DND-41 (cell line): ENCODE measurements at regions not wholly inside any gene's neighbourhood (a gene's known extent, or its start where the extent isn't known, plus 50 kb on each side); places are given as distances from the start of the nearest gene placed in this dataset.

Experiments
- ATAC-seq: fragments of 200-7000 bp; cut with Tn5 transposase; 3 replicates; pipeline ENCODE4 v1.9.1; 2021; ENCODE audit warnings: low read depth; ENCODE audit not compliant: insufficient read depth
- DNase-seq: peaks from one replicate; pipeline ENCODE4 v3.0.0-alpha.2; 2020
- H2AFZ ChIP-seq: 2 replicates; pipeline ENCODE4 v1.6.0; 2012; ENCODE audit warnings: low read depth, low read length
- H3K27ac ChIP-seq: 2 replicates; pipeline ENCODE4 v1.5.1; 2012; ENCODE audit warnings: low read length, inconsistent platforms
- H3K27me3 ChIP-seq: fragments of 200-600 bp; sonication (generic); 2 replicates; pipeline ENCODE4 v1.6.0; 2012; ENCODE audit warnings: low read length, mild to moderate bottlenecking, inconsistent platforms; ENCODE audit not compliant: insufficient read depth, poor library complexity
- H3K36me3 ChIP-seq: 2 replicates; pipeline ENCODE4 v1.5.1; 2012; ENCODE audit warnings: low read length, inconsistent platforms; ENCODE audit not compliant: insufficient read depth
- H3K4me1 ChIP-seq: 2 replicates; pipeline ENCODE4 v1.5.1; 2012; ENCODE audit warnings: mild to moderate bottlenecking, low read length; ENCODE audit not compliant: insufficient read depth
- H3K4me2 ChIP-seq: 2 replicates; pipeline ENCODE4 v1.6.0; 2012; ENCODE audit warnings: mild to moderate bottlenecking, moderate library complexity, low read length, inconsistent platforms; ENCODE audit not compliant: insufficient read depth
- H3K4me3 ChIP-seq, 2 experiments: fragments of 200-600 bp in 1 of 2; shearing (Covaris generic) in 1 of 2; 2 replicates each; pipeline ENCODE4 v1.5.1; 2012 to 2016; ENCODE audit warnings: inconsistent platforms in 2 of 2, low read length in 2 of 2, mild to moderate bottlenecking in 2 of 2, low read depth in 1 of 2, moderate library complexity in 1 of 2
- H3K79me2 ChIP-seq: 2 replicates; pipeline ENCODE4 v1.6.0; 2012; ENCODE audit warnings: low read length, inconsistent platforms; ENCODE audit not compliant: insufficient read depth
- H3K9ac ChIP-seq: 2 replicates; pipeline ENCODE4 v1.6.0; 2012; ENCODE audit warnings: low read depth, mild to moderate bottlenecking, inconsistent platforms, low read length, moderate library complexity
- H3K9me3 ChIP-seq: 2 replicates; pipeline ENCODE4 v1.5.1; 2012; ENCODE audit warnings: low read length, moderate library complexity, mild to moderate bottlenecking, inconsistent platforms; ENCODE audit not compliant: insufficient read depth, severe bottlenecking
- H4K20me1 ChIP-seq: 2 replicates; pipeline ENCODE4 v1.6.0; 2012; ENCODE audit warnings: low read length; ENCODE audit not compliant: insufficient read depth
- EZH2 ChIP-seq: IDR thresholded peaks from 3 replicates; pipeline ENCODE4 v1.6.1; 2012; ENCODE audit warnings: borderline replicate concordance, low read depth, mild to moderate bottlenecking, moderate library complexity, low read length, inconsistent platforms; ENCODE audit not compliant: severe bottlenecking
- TF ChIP-seq, protein P1 (sequence below): IDR thresholded peaks from 2 replicates; pipeline ENCODE4 v1.5.1; 2012; ENCODE audit warnings: borderline replicate concordance, low read length, moderate library complexity, mild to moderate bottlenecking; ENCODE audit not compliant: poor library complexity, severe bottlenecking; ENCODE audit errors: extremely low read depth

- ATAC-seq, result no peak
- H3K4me3 ChIP-seq, result no peak overlapping the region
Observed at GRCh38 chr4:117420948-117421347, 335.6 kb upstream of the TRAM1L1 start.

GRCh38 chr4:117421706-117422105, 336.3 kb upstream of the TRAM1L1 start:
- no peaks in the 10 kb centered on the region for H4K20me1 ChIP-seq
- no peak overlapping the region for H3K27ac ChIP-seq
- H3K9me3 ChIP-seq, result no peaks in the 10 kb centered on the region
- H3K36me3 ChIP-seq, result no peaks in the 10 kb centered on the region
- DNase-seq (no peak), ATAC-seq (0 out of 3 replicates have a peak, but pooled peaks have one; percentile 24)
- TF ChIP-seq, protein P1, sequence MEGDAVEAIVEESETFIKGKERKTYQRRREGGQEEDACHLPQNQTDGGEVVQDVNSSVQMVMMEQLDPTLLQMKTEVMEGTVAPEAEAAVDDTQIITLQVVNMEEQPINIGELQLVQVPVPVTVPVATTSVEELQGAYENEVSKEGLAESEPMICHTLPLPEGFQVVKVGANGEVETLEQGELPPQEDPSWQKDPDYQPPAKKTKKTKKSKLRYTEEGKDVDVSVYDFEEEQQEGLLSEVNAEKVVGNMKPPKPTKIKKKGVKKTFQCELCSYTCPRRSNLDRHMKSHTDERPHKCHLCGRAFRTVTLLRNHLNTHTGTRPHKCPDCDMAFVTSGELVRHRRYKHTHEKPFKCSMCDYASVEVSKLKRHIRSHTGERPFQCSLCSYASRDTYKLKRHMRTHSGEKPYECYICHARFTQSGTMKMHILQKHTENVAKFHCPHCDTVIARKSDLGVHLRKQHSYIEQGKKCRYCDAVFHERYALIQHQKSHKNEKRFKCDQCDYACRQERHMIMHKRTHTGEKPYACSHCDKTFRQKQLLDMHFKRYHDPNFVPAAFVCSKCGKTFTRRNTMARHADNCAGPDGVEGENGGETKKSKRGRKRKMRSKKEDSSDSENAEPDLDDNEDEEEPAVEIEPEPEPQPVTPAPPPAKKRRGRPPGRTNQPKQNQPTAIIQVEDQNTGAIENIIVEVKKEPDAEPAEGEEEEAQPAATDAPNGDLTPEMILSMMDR, result no peak
- no peak for TF ChIP-seq EZH2
- no peak overlapping the region for H2AFZ ChIP-seq
- H3K4me1 ChIP-seq, result no peaks in the 10 kb centered on the region
- H3K27me3 ChIP-seq, result no peaks in the 10 kb centered on the region
- H3K4me2 ChIP-seq, result no peak overlapping the region
- no peak overlapping the region for H3K4me3 ChIP-seq
- no peaks in the 10 kb centered on the region for H3K79me2 ChIP-seq
- no peak overlapping the region for H3K9ac ChIP-seq

More at GRCh38 chr4:117420948-117421347, 335.6 kb upstream of the TRAM1L1 start:
- Histone ChIP-seq H4K20me1 (no peaks in the 10 kb centered on the region), H3K27ac (no peak overlapping the region), H3K27me3 (no peaks in the 10 kb centered on the region), H3K9me3 (no peaks in the 10 kb centered on the region), H3K4me1 (no peaks in the 10 kb centered on the region), H3K79me2 (no peaks in the 10 kb centered on the region), H3K4me2 (no peak overlapping the region), H3K9ac (no peak overlapping the region), H2AFZ (no peak overlapping the region), H3K36me3 (no peaks in the 10 kb centered on the region)
- no peak for DNase-seq
- TF ChIP-seq, protein P1, result no peak
- TF ChIP-seq EZH2, result no peak

DNA sequence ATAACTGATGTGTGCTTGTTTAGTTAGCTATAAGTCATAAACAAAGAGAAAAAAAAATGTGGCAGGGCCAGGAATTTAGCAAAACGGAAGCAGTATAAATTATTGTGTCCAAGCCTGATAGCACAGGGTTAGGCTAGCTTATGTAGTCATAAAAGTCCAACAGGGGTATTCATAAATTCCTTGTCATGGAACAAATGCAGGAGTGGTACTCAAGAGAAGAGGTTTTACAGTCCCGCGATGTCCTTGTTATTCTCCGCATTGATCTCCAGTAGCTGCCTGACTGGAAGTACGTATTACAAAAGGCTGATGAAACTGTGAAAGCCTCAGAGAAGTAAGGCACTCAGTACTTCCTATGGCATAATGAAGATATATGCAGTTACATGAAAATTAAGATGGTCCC, 336.9 kb upstream of the TRAM1L1 start:
- H3K36me3 ChIP-seq, result no peaks in the 10 kb centered on the region
- H3K27me3 ChIP-seq, result no peaks in the 10 kb centered on the region
- no peaks in the 10 kb centered on the region for H3K4me1 ChIP-seq
- no peaks in the 10 kb centered on the region for H4K20me1 ChIP-seq
- no peak overlapping the region for H3K27ac ChIP-seq
- no peak overlapping the region for H3K4me3 ChIP-seq
- peak overlapping the region; percentile 11; the same call in 1 of the 2 replicates for H2AFZ ChIP-seq
- DNase-seq (no peak), ATAC-seq (no peak)
- no peaks in the 10 kb centered on the region for H3K79me2 ChIP-seq
- no peak overlapping the region for H3K9ac ChIP-seq
- TF ChIP-seq, protein P1, result no peak
- no peak for TF ChIP-seq EZH2
- no peaks in the 10 kb centered on the region for H3K9me3 ChIP-seq
- no peak overlapping the region for H3K4me2 ChIP-seq

DNA sequence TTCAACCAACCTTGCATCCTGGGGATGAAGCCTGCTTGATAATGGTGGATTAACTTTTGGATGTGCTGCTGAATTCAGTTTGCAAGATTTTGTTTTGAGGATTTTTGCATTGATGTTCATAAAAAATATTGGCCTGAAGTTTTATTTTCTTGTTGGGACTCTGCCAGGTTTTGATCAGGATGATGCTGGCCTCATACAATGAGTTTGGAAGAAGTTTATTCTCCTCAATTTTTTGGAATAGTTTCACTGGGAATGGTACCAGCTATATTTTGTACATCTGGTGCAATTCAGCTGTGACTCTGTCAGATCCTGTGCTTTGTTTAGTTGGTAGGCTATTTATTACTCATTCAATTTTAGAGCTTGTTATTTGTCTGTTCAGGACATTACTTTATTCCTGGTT, 340.3 kb upstream of the TRAM1L1 start:
- Histone ChIP-seq H3K4me3 (no peak overlapping the region), H3K79me2 (no peaks in the 10 kb centered on the region), H2AFZ (no peak overlapping the region), H3K4me1 (no peaks in the 10 kb centered on the region), H3K27ac (no peak overlapping the region), H4K20me1 (no peaks in the 10 kb centered on the region), H3K4me2 (no peak overlapping the region), H3K9ac (no peak overlapping the region), H3K9me3 (no peaks in the 10 kb centered on the region), H3K27me3 (no peaks in the 10 kb centered on the region), H3K36me3 (no peaks in the 10 kb centered on the region)
- DNase-seq, result no peak
- TF ChIP-seq, protein P1, result no peak
- ATAC-seq, result no peak
